ENCODE measurements at regions not wholly inside any gene's neighbourhood (a gene's known extent, or its start where the extent isn't known, plus 50 kb on each side); places are given as distances from the start of the nearest gene placed in this dataset.
"Not testable (repeated sequence)": the region's sequence is repeated elsewhere in the genome, so short reads cannot be mapped to it uniquely, and the experiment has no call there.

GRCh38 chr1:163628034-163628773, 306.4 kb downstream of the NUF2 start:
- TF ChIP-seq CTCF (IDR thresholded peaks at IDR 0.05; ENCODE audit: insufficient read depth, missing control alignments) = no peak
- no peak for DNase-seq (ENCODE audit: insufficient read length, low spot score)
- FAIRE-seq = no peak

- FAIRE-seq (peak; percentile 81), DNase-seq (ENCODE audit: insufficient read length, low spot score) (no peak)
- no peak for TF ChIP-seq CTCF (IDR thresholded peaks at IDR 0.05; ENCODE audit: insufficient read depth, missing control alignments)
Observed at GRCh38 chr1:163632269-163632668, 310.5 kb downstream of the NUF2 start.

- TF ChIP-seq CTCF (IDR thresholded peaks at IDR 0.05; ENCODE audit: insufficient read depth, missing control alignments) = no peak
- FAIRE-seq (no peak), DNase-seq (ENCODE audit: insufficient read length, low spot score) (no peak)
Observed at GRCh38 chr1:163633366-163633765, 311.6 kb downstream of the NUF2 start.

- not testable (repeated sequence) for FAIRE-seq; DNase-seq (ENCODE audit: insufficient read length, low spot score)
Observed at GRCh38 chr1:163645676-163646075, 323.9 kb downstream of the NUF2 start.

- TF ChIP-seq CTCF (IDR thresholded peaks at IDR 0.05; ENCODE audit: insufficient read depth, missing control alignments) = no peak
- DNase-seq (ENCODE audit: insufficient read length, low spot score) = no peak
- FAIRE-seq = no peak
Observed at GRCh38 chr1:163650624-163651023, 328.9 kb downstream of the NUF2 start.

- DNase-seq (ENCODE audit: insufficient read length, low spot score) (no peak), FAIRE-seq (peak; percentile 41)
- TF ChIP-seq CTCF (IDR thresholded peaks at IDR 0.05; ENCODE audit: insufficient read depth, missing control alignments) = no peak
Observed at GRCh38 chr1:163652441-163652840, 330.7 kb downstream of the NUF2 start.

- peak; percentile 11 for FAIRE-seq
- no peak for TF ChIP-seq CTCF (IDR thresholded peaks at IDR 0.05; ENCODE audit: insufficient read depth, missing control alignments)
- no peak for DNase-seq (ENCODE audit: insufficient read length, low spot score)
Observed at GRCh38 chr1:163655565-163655964, 333.8 kb downstream of the NUF2 start.

Data from D721Med (cell line).